ENCODE measurements at regions not wholly inside any gene's neighbourhood (a gene's known extent, or its start where the extent isn't known, plus 50 kb on each side); places are given as distances from the start of the nearest gene placed in this dataset.

DNA sequence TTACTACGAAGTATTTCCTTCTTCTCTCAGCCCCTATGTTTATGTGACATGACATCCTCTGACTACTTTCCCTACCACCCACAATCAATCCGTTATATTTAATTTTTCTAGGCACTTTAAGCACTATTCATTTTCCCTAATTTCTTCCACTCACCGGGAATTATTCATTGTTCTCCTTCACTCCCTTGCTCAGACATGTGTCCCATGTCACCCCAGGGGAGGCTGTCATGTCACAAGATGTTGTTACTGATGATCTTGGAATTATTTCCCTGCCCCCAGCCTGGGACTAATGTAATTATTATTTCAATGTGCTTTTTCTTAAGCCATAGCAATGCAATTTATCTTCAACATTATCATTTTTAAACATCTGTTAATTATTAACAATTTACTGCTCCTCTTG, 317.2 kb downstream of the PHF14 start:
- peak; percentile 69 for FAIRE-seq
- no peak for DNase-seq (ENCODE audit: low spot score)

DNA sequence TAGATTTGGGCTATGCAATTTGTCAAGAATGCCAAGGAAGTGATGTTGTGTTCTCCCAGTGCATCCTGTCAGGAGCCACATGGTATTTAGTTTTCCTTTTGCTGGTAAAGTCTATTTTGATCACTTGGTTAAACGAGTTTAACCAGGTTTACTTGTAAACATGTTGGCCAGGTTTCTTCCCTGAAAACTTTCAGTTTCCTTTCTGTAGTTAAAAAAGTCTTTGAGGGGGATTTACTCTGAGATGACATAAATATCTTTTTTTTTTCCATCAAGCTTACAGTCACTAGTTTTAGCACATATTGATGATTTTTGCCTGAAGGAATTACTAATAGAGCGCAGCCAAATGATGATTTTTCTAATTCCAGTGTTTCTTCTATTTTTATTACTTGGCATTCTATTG, 320.5 kb downstream of the PHF14 start:
- DNase-seq (ENCODE audit: low spot score) = no peak
- no peak for FAIRE-seq

DNA sequence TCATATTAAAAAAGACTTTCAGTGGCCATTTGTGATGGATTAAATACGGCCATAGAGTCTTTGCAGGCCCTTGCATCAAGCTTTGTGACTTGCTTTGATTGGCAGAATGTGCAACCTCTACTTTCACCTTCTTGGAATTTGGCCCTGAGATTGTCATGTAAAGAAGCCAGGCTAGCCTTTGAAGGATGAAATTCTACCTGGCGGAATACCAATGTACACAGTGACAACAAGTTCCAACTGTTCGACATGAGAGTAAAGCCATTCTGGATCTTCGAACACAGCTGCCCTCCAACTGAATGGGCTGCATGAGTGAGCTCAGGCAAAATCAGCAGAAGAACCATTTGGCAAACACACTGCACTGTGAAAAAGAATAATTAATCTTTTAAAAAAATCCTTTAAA, 321.3 kb downstream of the PHF14 start:
- FAIRE-seq = no peak
- no peak for DNase-seq (ENCODE audit: low spot score)

GRCh38 chr7:11297126-11297625, 323.5 kb downstream of the PHF14 start:
- no peak for FAIRE-seq
- DNase-seq (ENCODE audit: low spot score) = no peak

- FAIRE-seq (no peak), DNase-seq (ENCODE audit: low spot score) (no peak)
These were observed 324.1 kb downstream of the PHF14 start for GRCh38 chr7:11297764-11298163.

DNA sequence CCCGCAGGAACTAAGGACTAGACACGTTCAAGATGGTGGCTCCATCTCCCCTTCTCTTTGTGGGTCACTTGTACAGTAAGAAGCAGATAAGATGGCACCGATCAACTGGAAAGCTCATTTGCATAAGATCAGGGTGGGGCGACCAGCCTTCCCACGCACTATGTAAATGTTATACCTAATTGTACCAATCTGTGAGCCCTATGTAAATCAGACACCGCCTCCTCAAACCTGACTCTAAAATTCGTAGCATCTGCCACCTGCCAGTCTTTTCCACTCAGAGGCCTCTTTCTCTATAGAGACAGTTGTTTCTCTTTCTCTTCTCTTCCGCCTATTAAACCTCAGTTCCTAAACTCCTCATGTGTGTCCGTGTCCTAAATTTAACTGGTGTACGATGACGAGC, 324.5 kb downstream of the PHF14 start:
- FAIRE-seq (no peak), DNase-seq (ENCODE audit: low spot score) (no peak)

- DNase-seq (ENCODE audit: low spot score) (no peak), FAIRE-seq (no peak)
These were observed 326.6 kb downstream of the PHF14 start for GRCh38 chr7:11300241-11300640.

DNA sequence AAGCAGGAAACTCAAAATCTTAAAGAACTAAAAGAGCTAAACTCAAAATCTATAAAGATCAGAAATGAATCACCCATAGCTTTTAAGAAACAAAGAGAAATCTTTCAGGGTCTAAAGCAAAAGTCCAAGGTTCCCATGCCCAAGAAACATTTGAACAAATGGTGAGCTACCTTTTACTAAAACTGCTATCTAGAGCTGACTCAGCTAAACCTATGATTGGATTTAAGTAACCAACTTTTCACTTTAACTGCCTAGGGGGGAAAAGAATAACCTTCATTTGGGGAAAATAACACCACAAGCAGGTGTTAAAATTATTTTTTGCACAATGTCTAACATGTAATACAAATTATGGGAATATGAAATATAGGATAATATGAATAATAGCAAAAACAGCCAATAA, 328.4 kb downstream of the PHF14 start:
- DNase-seq (ENCODE audit: low spot score) = no peak
- FAIRE-seq = no peak

DNA sequence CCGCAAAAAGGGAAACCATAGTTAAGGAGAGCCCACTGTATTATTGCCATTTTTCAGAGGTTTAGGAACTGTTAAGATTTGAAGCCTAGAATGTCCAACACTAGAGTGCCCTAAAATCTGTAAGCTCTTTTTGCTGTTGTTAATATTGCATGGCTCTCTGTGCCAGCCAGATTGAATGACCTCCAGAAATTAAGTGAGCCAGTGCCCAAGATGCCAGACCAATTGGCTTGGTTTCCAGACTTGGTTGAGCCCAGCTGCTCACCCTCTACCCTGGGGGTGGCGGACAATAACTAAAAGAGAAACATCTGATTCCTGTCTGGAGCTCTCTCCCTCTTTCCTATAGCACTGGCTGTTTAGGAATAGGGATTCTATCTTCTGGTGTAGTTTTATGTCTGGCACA, 340.1 kb downstream of the PHF14 start:
- DNase-seq (ENCODE audit: low spot score) (no peak), FAIRE-seq (no peak)

GRCh38 chr7:11315666-11316258, 342.1 kb downstream of the PHF14 start:
- DNase-seq (ENCODE audit: low spot score) (no peak), FAIRE-seq (no peak)

DNA sequence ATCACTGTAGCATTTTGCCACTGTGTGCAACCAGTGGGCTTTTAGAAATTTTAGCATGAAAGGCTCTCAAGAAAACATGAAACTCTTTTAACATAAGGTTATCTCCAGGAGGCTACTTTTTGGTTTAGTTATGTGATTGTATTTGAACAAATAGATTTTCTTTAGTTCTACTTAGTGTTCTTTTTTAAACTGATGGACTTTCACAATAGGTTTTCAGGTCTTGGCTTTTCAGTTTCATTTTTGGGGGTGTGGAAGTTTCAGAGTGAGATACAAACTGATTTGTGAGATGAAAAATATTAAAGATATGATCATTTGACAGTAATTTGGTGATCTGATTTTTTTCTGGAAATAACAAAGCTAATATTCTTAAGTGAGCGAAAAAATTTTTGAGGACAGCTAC, 344.1 kb downstream of the PHF14 start:
- FAIRE-seq (no peak), DNase-seq (ENCODE audit: low spot score) (no peak)

DNA sequence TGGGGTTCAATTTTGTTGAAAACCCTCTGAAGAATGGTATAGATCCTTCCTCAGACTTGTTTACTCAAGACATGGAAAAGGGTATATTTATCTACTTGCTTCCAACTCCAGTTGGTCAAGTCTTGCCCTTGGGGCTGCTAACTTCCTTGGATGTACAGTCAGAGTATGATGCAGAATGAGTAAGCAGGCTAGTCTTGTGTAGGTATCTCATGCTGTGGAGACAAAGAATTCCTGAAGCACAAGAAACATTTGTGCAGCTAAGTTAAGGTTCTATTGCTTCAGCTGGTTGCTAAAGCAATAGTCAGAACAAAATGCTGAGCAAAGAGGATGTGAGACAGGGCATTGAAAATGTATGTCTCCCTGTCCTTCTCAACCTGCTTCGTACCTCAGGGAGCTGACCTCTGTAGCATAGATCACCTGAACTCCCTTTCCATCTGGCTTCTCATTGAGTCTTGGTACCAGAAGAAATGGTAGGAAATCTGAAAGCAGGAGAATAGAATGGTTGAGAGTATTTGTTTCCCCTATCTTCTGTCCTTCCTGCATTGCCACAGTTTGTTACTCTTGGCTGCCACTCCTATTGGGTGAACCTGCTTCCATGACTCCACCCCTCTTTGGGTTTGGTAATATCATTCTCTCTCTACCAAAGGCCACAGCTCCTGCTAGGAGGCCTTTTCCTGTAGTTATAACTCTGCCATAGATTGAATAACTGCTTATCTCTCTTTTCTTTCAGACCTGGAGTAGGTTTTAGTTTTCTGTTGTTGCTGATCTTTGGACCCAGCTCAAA, 346.0 kb downstream of the PHF14 start:
- peak; percentile 75 for FAIRE-seq
- no peak for DNase-seq (ENCODE audit: low spot score)
